Right lobe of liver (tissue), 6 donors: ENCODE measurements at regions not wholly inside any gene's neighbourhood (a gene's known extent, or its start where the extent isn't known, plus 50 kb on each side); places are given as distances from the start of the nearest gene placed in this dataset.

ENCODE experiments used
- ATAC-seq, 4 donors: fragments of 200-7000 bp; cut with Tn5 transposase; one replicate each; pipeline ENCODE4 v1.9.1; 2020; ENCODE audit warnings: mild to moderate bottlenecking in 4 of 4, moderate library complexity in 4 of 4
- DNase-seq, 3 donors: peaks; one replicate each; pipeline ENCODE4 v3.0.0-alpha.2; 2020
- H3K27ac ChIP-seq, 3 donors: fragments of 200-600 bp; one replicate each; pipeline ENCODE4 v1.8.0; 2022
- H3K27me3 ChIP-seq, 2 donors: fragments of 200-600 bp; one replicate each; pipeline ENCODE4 v1.8.0; 2022
- H3K36me3 ChIP-seq, 4 donors: fragments of 200-600 bp; sonication (generic) in 1 of 4; one replicate each; pipeline versions ENCODE4 v1.5.1 to v1.8.0; 2017 to 2022; ENCODE audit warnings: control low read depth in 1 of 4
- H3K4me1 ChIP-seq, 4 donors: fragments of 200-600 bp; sonication (generic) in 1 of 4; one replicate each; pipeline versions ENCODE4 v1.5.1 to v1.8.0; 2017 to 2022; ENCODE audit warnings: control low read depth in 1 of 4
- H3K4me3 ChIP-seq, 3 donors: fragments of 200-600 bp; one replicate each; pipeline ENCODE4 v1.8.0; 2022
- H3K9me3 ChIP-seq, 4 donors: fragments of 200-600 bp; sonication (generic) in 1 of 4; one replicate each; pipeline versions ENCODE4 v1.5.1 to v1.8.0; 2017 to 2022; ENCODE audit warnings: control low read depth in 1 of 4
- CTCF ChIP-seq, 4 donors: fragments of 200-600 bp in 3 of 4; fragments of 450-650 bp in 1 of 4; IDR thresholded peaks; one replicate each; pipeline versions ENCODE4 v1.5.1 to v1.8.0; 2016 to 2022; ENCODE audit warnings: antibody characterized with exemption in 4 of 4, mild to moderate bottlenecking in 2 of 4
- POLR2A ChIP-seq: fragments of 450-650 bp; IDR thresholded peaks from one replicate; pipeline ENCODE4 v1.6.1; 2017; ENCODE audit warnings: antibody characterized with exemption, mild to moderate bottlenecking
- WGBS: methylation state at CpG from one replicate; pipeline ENCODE4 v1.1.6; 2018; ENCODE audit warnings: low coverage, low lambda C conversion rate; ENCODE audit not compliant: insufficient coverage; ENCODE audit errors: missing lambda C conversion rate; 5-methylcytosine and 5-hydroxymethylcytosine counted together
- intact Hi-C, 2 donors: fragments of 100-400 bp; cut with DNase I; formaldehyde crosslinking; loops; one replicate each; pipeline versions ENCODE4 v1.11.2 to v1.14.1; 2022
- donor health status: DM: no; HTN: yes; CAD: no.
- donor health status: DM: no; HTN: no; CAD: no.
- donor health status: DM: no; HTN: no; CAD: no.
- donor health status: DM: no; HTN: yes; CAD: no.
- donor health status: DM: no; HTN: yes; CAD: no.

- Histone ChIP-seq H3K27ac (no peak overlapping the region), H3K4me3 (no peak overlapping the region), H3K9me3 (no peaks in the 10 kb centered on the region), H3K27me3 (no peaks in the 10 kb centered on the region), H3K36me3 (no peaks in the 10 kb centered on the region), H3K4me1 (no peaks in the 10 kb centered on the region)
- DNase-seq (no peak), ATAC-seq (no peak)
- 50% methylated on average over 1 of the region's 1 CpG for WGBS
- TF ChIP-seq POLR2A, result no peak
- no peak for TF ChIP-seq CTCF (IDR thresholded peaks at IDR 0.05)
- intact Hi-C loops, result no loop called here
These were observed 872.9 kb downstream of the TAF11L14 start for GRCh38 chr5:18507114-18507513.

GRCh38 chr5:18517641-18518380 lies 883.6 kb downstream of the TAF11L14 start:
- Histone ChIP-seq H3K27me3 (no peaks in the 10 kb centered on the region), H3K36me3 (no peaks in the 10 kb centered on the region), H3K9me3 (no peaks in the 10 kb centered on the region), H3K4me3 (no peak overlapping the region), H3K27ac (no peak overlapping the region), H3K4me1 (no peaks in the 10 kb centered on the region)
- ATAC-seq (no peak), DNase-seq (no peak)
- TF ChIP-seq CTCF (IDR thresholded peaks at IDR 0.05) (no peak), POLR2A (no peak)
- WGBS, result 58% methylated on average over 5 of the region's 6 CpGs
- intact Hi-C loops, result no loop called here

GRCh38 chr5:18523380-18523779 lies 889.1 kb downstream of the TAF11L14 start:
- no peak overlapping the region for H3K27ac ChIP-seq
- WGBS, result 45% methylated on average over 2 of the region's 2 CpGs
- H3K27me3 ChIP-seq, result no peaks in the 10 kb centered on the region
- H3K4me1 ChIP-seq, result no peaks in the 10 kb centered on the region
- intact Hi-C loops, result no loop called here
- no peak for DNase-seq
- no peaks in the 10 kb centered on the region for H3K36me3 ChIP-seq
- no peaks in the 10 kb centered on the region for H3K9me3 ChIP-seq
- ATAC-seq, result no peak
- TF ChIP-seq CTCF (IDR thresholded peaks at IDR 0.05) (no peak), POLR2A (no peak)
- no peak overlapping the region for H3K4me3 ChIP-seq

- Histone ChIP-seq H3K4me3 (no peak overlapping the region), H3K4me1 (no peaks in the 10 kb centered on the region), H3K27ac (no peak overlapping the region), H3K9me3 (no peaks in the 10 kb centered on the region), H3K36me3 (no peaks in the 10 kb centered on the region), H3K27me3 (no peaks in the 10 kb centered on the region)
- no peak for TF ChIP-seq POLR2A
- TF ChIP-seq CTCF (IDR thresholded peaks at IDR 0.05), result no peak
- 31% methylated on average over 3 of the region's 3 CpGs for WGBS
- intact Hi-C loops, result no loop called here
- DNase-seq (no peak), ATAC-seq (no peak)
These were observed 892.6 kb downstream of the TAF11L14 start for GRCh38 chr5:18526792-18527405.
